OCI-LY7 (cell line): ENCODE measurements at regions not wholly inside any gene's neighbourhood (a gene's known extent, or its start where the extent isn't known, plus 50 kb on each side); places are given as distances from the start of the nearest gene placed in this dataset.

ENCODE experiments used
- BruUV-seq: library from RNA; stranded (reverse); fragments of 400-500 nt; replicated peaks from 2 replicates; lab custom pipeline; 2021; lab: Mats Ljungman, UMichigan
- CTCF ChIA-PET: fragments of 300-600 bp; sonication (Branson Sonifier 250); formaldehyde crosslinking; loops from one replicate; lab custom pipeline; 2022; ENCODE audit warnings: antibody characterized with exemption; ENCODE audit not compliant: unreplicated experiment; lab: Charles Lee
- POLR2A ChIA-PET: fragments of 300-600 bp; sonication (Branson Sonifier 250); formaldehyde crosslinking; loops from one replicate; lab custom pipeline; 2022; ENCODE audit warnings: antibody characterized with exemption; lab: Charles Lee
- DNase-seq: peaks from one replicate; pipeline ENCODE4 v3.0.0-alpha.2; 2015; ENCODE audit warnings: low spot score
- H2AFZ ChIP-seq: fragments of 200-600 bp; sonication (generic), shearing (Covaris generic); 2 replicates; pipeline ENCODE4 v1.6.1; 2014; ENCODE audit warnings: mild to moderate bottlenecking, antibody characterized with exemption, low read length, moderate library complexity
- H3K27ac ChIP-seq: fragments of 200-600 bp; sonication (generic); 2 replicates; pipeline ENCODE4 v1.5.1; 2014; ENCODE audit warnings: mixed run types, low read depth, mild to moderate bottlenecking, moderate library complexity, low read length, inconsistent platforms; ENCODE audit not compliant: poor library complexity, severe bottlenecking
- H3K36me3 ChIP-seq: fragments of 200-600 bp; sonication (generic); 2 replicates; pipeline ENCODE4 v1.6.1; 2014; ENCODE audit warnings: mild to moderate bottlenecking, antibody characterized with exemption, low read length, moderate library complexity, mixed read lengths; ENCODE audit not compliant: insufficient read depth
- H3K4me1 ChIP-seq: fragments of 200-600 bp; sonication (generic); 2 replicates; pipeline ENCODE4 v1.5.1; 2014; ENCODE audit warnings: mild to moderate bottlenecking, low read length; ENCODE audit not compliant: insufficient read depth, poor library complexity, severe bottlenecking
- H3K4me2 ChIP-seq: fragments of 200-600 bp; sonication (generic); 2 replicates; pipeline ENCODE4 v1.6.1; 2014; ENCODE audit warnings: mild to moderate bottlenecking, low read length
- H3K4me3 ChIP-seq: fragments of 200-600 bp; sonication (generic); 2 replicates; pipeline ENCODE4 v1.5.1; 2014; ENCODE audit warnings: mild to moderate bottlenecking, low read depth, low read length; ENCODE audit not compliant: poor library complexity, severe bottlenecking
- H3K79me2 ChIP-seq: fragments of 200-600 bp; sonication (generic); 2 replicates; pipeline ENCODE4 v1.6.1; 2016; ENCODE audit warnings: low read depth, mild to moderate bottlenecking, low read length, moderate library complexity, mixed read lengths; ENCODE audit not compliant: insufficient read depth
- H3K9me2 ChIP-seq: fragments of 200-600 bp; sonication (generic); 2 replicates; pipeline ENCODE4 v1.6.1; 2016; ENCODE audit warnings: mild to moderate bottlenecking, low read length, mixed read lengths; ENCODE audit not compliant: insufficient read depth
- H3K9me3 ChIP-seq: fragments of 200-600 bp; sonication (generic); 2 replicates; pipeline ENCODE4 v1.6.1; 2014; ENCODE audit warnings: mild to moderate bottlenecking, mixed run types, low read length, mixed read lengths
- H4K20me1 ChIP-seq: fragments of 200-600 bp; sonication (generic); 2 replicates; pipeline ENCODE4 v1.6.1; 2014; ENCODE audit warnings: mild to moderate bottlenecking, antibody characterized with exemption, low read length, moderate library complexity, mixed read lengths; ENCODE audit not compliant: insufficient read depth
- CTCF ChIP-seq: fragments of 200-600 bp; sonication (generic); conservative IDR thresholded peaks from 2 replicates; pipeline ENCODE4 v1.5.1; 2014; ENCODE audit warnings: mild to moderate bottlenecking, antibody characterized with exemption, low read length, moderate library complexity, mixed read lengths
- EZH2phosphoT487 ChIP-seq: fragments of 200-600 bp; sonication (generic); IDR thresholded peaks from 2 replicates; pipeline ENCODE4 v1.6.1; 2018; ENCODE audit warnings: low read depth, borderline replicate concordance, mild to moderate bottlenecking, mixed run types, antibody characterized with exemption, low read length, moderate library complexity, mixed read lengths
- intact Hi-C: fragments of 100-400 bp; cut with micrococcal nuclease; formaldehyde crosslinking; loops from one replicate; pipeline ENCODE4 v1.10.0; 2022; ENCODE audit not compliant: unreplicated experiment

GRCh38 chr7:96417784-96418183 is 95.9 kb upstream of the SLC25A13 start:
- H3K27ac ChIP-seq = no peak overlapping the region
- H3K79me2 ChIP-seq = no peaks in the 10 kb centered on the region
- intact Hi-C loops = loop anchor here (10.0 kb wide), 1 partner anchor 503 kb away; no protein-coding TSS in a partner anchor
- no peaks in the 10 kb centered on the region for H3K36me3 ChIP-seq
- peaks cover 41% of the 10 kb centered on the region for H3K4me1 ChIP-seq
- H3K9me3 ChIP-seq = no peaks in the 10 kb centered on the region
- POLR2A ChIA-PET = no interaction called here
- no peaks in the 10 kb centered on the region for H3K9me2 ChIP-seq
- H3K4me3 ChIP-seq = no peak overlapping the region
- CTCF ChIA-PET = no interaction called here
- DNase-seq = no peak
- no peak for TF ChIP-seq CTCF
- no peak for TF ChIP-seq EZH2phosphoT487
- no peak overlapping the region for H2AFZ ChIP-seq
- no TSS peak for BruUV-seq
- H4K20me1 ChIP-seq = no peaks in the 10 kb centered on the region
- H3K4me2 ChIP-seq = no peak overlapping the region

DNA sequence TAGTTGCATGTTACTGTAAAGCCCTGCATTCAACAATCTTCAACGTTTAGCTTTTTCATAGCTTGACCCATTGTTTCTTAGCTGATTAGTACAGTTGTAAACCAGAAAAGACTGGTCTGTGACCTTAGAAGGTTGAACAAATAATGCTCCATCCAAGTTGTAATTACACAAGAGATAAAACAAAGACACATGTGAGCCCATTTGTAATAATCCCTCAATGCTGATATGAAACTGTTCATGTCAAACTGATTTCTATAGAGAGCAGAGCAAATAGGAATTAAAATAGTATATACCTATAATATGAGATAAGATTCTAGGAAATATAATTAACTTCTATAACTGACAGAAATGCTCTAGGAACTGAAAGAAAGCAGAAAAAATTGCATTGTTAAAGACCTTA is 94.7 kb upstream of the SLC25A13 start:
- Histone ChIP-seq H3K27ac (no peak overlapping the region), H3K79me2 (no peaks in the 10 kb centered on the region), H4K20me1 (no peaks in the 10 kb centered on the region), H3K4me1 (peaks cover 35% of the 10 kb centered on the region), H2AFZ (peak overlapping the region; percentile 21; the same call in 1 of the 2 replicates), H3K4me3 (no peak overlapping the region), H3K9me3 (no peaks in the 10 kb centered on the region), H3K4me2 (no peak overlapping the region), H3K36me3 (no peaks in the 10 kb centered on the region), H3K9me2 (no peaks in the 10 kb centered on the region)
- POLR2A ChIA-PET = no interaction called here
- intact Hi-C loops = loop anchor here (10.0 kb wide), 1 partner anchor 502 kb away; no protein-coding TSS in a partner anchor
- no peak for DNase-seq
- no TSS peak for BruUV-seq
- TF ChIP-seq CTCF = no peak
- TF ChIP-seq EZH2phosphoT487 = no peak
- CTCF ChIA-PET = no interaction called here

DNA sequence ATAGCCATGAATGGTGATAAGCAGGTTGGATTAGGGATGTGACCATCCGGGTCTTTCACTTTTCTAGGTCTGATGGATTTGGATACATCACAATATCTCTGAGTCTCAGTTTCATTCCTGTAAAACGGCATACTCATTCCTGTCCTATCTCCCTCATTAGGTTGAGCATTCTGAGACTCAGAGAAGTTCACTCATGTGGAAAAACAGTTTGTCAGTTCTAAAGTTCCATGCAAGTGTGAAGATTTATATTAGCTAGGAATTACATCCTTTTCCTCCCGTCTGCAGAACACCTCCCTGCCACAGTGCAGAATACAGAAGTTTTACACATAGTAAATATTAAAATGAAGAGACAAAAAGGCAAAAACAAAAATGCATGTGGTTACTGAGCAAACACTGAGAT is 94.2 kb upstream of the SLC25A13 start:
- H3K27ac ChIP-seq = no peak overlapping the region
- H3K79me2 ChIP-seq = no peaks in the 10 kb centered on the region
- no peak for DNase-seq
- POLR2A ChIA-PET = interaction anchor here (0.6 kb wide), 1 partner anchor 276 kb away, joined by 3 read pairs; no protein-coding TSS in a partner anchor
- H3K4me2 ChIP-seq = no peak overlapping the region
- no peak overlapping the region for H3K4me3 ChIP-seq
- intact Hi-C loops = loop anchor here (10.0 kb wide), 1 partner anchor 501 kb away; no protein-coding TSS in a partner anchor
- H3K4me1 ChIP-seq = peaks cover 30% of the 10 kb centered on the region
- CTCF ChIA-PET = no interaction called here
- H4K20me1 ChIP-seq = no peaks in the 10 kb centered on the region
- H3K9me3 ChIP-seq = no peaks in the 10 kb centered on the region
- no peak for TF ChIP-seq EZH2phosphoT487
- TF ChIP-seq CTCF = no peak
- BruUV-seq = no TSS peak
- no peaks in the 10 kb centered on the region for H3K36me3 ChIP-seq
- H2AFZ ChIP-seq = no peak overlapping the region
- no peaks in the 10 kb centered on the region for H3K9me2 ChIP-seq
